OCI-LY1 (cell line): ENCODE measurements at regions not wholly inside any gene's neighbourhood (a gene's known extent, or its start where the extent isn't known, plus 50 kb on each side); places are given as distances from the start of the nearest gene placed in this dataset.
A peak's percentile ranks its signal among the peaks of the same experiment; 100 is the strongest.

Experiments used
- H2AFZ ChIP-seq: fragments of 200-600 bp; sonication (generic), shearing (Covaris generic); 2 replicates; pipeline ENCODE4 v1.6.0; 2014; ENCODE audit warnings: antibody characterized with exemption, mild to moderate bottlenecking, low read length
- H3F3A ChIP-seq: fragments of 200-600 bp; sonication (generic), shearing (Covaris generic); 2 replicates; pipeline ENCODE4 v1.6.0; 2014; ENCODE audit warnings: mild to moderate bottlenecking, antibody characterized with exemption, low read length, moderate library complexity; ENCODE audit not compliant: insufficient read depth
- H3K27ac ChIP-seq: fragments of 200-600 bp; sonication (generic); 2 replicates; pipeline ENCODE4 v1.5.1; 2014; ENCODE audit warnings: low read length, mixed run types, mild to moderate bottlenecking, low read depth; ENCODE audit not compliant: poor library complexity, severe bottlenecking
- H3K27me3 ChIP-seq: fragments of 200-600 bp; sonication (generic); 2 replicates; pipeline ENCODE4 v1.6.0; 2014; ENCODE audit warnings: antibody characterized with exemption, mild to moderate bottlenecking, low read length, moderate library complexity; ENCODE audit not compliant: insufficient read depth
- H3K36me3 ChIP-seq: fragments of 200-600 bp; sonication (generic); 2 replicates; pipeline ENCODE4 v1.6.1; 2014; ENCODE audit warnings: mild to moderate bottlenecking, antibody characterized with exemption, low read length, moderate library complexity, mixed read lengths; ENCODE audit not compliant: insufficient read depth
- H3K4me1 ChIP-seq: fragments of 200-600 bp; sonication (generic); 2 replicates; pipeline ENCODE4 v1.5.1; 2014; ENCODE audit warnings: mild to moderate bottlenecking, low read length, moderate library complexity; ENCODE audit not compliant: insufficient read depth, severe bottlenecking
- H3K4me2 ChIP-seq: fragments of 200-600 bp; sonication (generic), shearing (Covaris generic); 2 replicates; pipeline ENCODE4 v1.6.1; 2014; ENCODE audit warnings: low read length
- H3K4me3 ChIP-seq: fragments of 200-600 bp; sonication (generic); 2 replicates; pipeline ENCODE4 v1.5.1; 2014; ENCODE audit warnings: low read length, low read depth, mild to moderate bottlenecking, mixed read lengths; ENCODE audit not compliant: poor library complexity, severe bottlenecking
- H3K79me2 ChIP-seq: fragments of 200-600 bp; shearing (Covaris generic); 2 replicates; pipeline ENCODE4 v1.6.1; 2016; ENCODE audit warnings: mixed run types, low read length, mixed read lengths; ENCODE audit not compliant: insufficient read depth
- H3K9ac ChIP-seq: fragments of 200-600 bp; sonication (generic), shearing (Covaris generic); 2 replicates; pipeline ENCODE4 v1.6.1; 2014; ENCODE audit warnings: mild to moderate bottlenecking, low read length, mixed read lengths
- H3K9me2 ChIP-seq: fragments of 200-600 bp; sonication (generic), shearing (Covaris generic); 2 replicates; pipeline ENCODE4 v1.6.1; 2014; ENCODE audit warnings: low read depth, mild to moderate bottlenecking, low read length, mixed read lengths
- H3K9me3 ChIP-seq: fragments of 200-600 bp; shearing (Covaris generic); 2 replicates; pipeline ENCODE4 v1.6.1; 2014; ENCODE audit warnings: low read length, mixed read lengths
- H4K20me1 ChIP-seq: fragments of 200-600 bp; sonication (generic), shearing (Covaris generic); 2 replicates; pipeline ENCODE4 v1.6.0; 2016; ENCODE audit warnings: mild to moderate bottlenecking, low read length; ENCODE audit not compliant: insufficient read depth
- CTCF ChIP-seq: fragments of 200-600 bp; sonication (generic), shearing (Covaris generic); IDR thresholded peaks from 2 replicates; pipeline ENCODE4 v1.5.1; 2017; ENCODE audit warnings: mild to moderate bottlenecking, antibody characterized with exemption, low read length, moderate library complexity, mixed read lengths
- EZH2 ChIP-seq: fragments of 200-600 bp; sonication (generic), shearing (Covaris generic); IDR thresholded peaks from 2 replicates; pipeline ENCODE4 v1.8.0; 2017; ENCODE audit warnings: borderline replicate concordance, mixed run types, mild to moderate bottlenecking, antibody characterized with exemption, low read length, moderate library complexity, mixed read lengths

DNA sequence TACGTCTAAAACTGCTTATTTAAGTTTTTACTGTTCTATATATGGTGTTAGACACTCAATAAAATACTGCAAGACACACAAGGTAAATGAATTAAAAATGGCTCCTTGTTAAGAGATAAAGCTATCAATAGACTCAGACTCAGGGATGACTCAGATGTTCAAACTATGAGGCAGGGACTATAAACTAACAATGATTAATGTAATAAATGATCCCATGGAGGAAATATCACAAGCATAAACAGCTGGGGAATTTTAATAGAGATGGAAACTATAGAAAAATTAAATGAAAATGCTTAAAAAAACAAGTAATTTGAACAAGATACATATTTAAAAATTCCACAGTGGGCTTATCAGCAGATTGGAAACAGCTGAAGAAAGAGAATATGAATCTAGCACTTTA is 650.8 kb downstream of the DCDC2C start:
- Histone ChIP-seq H3F3A (no peaks in the 10 kb centered on the region), H2AFZ (no peak overlapping the region), H3K36me3 (no peaks in the 10 kb centered on the region), H3K4me1 (no peaks in the 10 kb centered on the region), H3K79me2 (no peaks in the 10 kb centered on the region), H3K4me3 (no peak overlapping the region), H3K9ac (no peak overlapping the region), H3K9me2 (no peaks in the 10 kb centered on the region), H4K20me1 (no peaks in the 10 kb centered on the region), H3K27me3 (no peaks in the 10 kb centered on the region), H3K9me3 (no peaks in the 10 kb centered on the region), H3K27ac (no peak overlapping the region), H3K4me2 (no peak overlapping the region)
- TF ChIP-seq EZH2 (no peak), CTCF (no peak)

- Histone ChIP-seq H3K4me3 (no peak overlapping the region), H3K27me3 (no peaks in the 10 kb centered on the region), H4K20me1 (no peaks in the 10 kb centered on the region), H3K36me3 (no peaks in the 10 kb centered on the region), H3K9me3 (no peaks in the 10 kb centered on the region), H3K4me1 (no peaks in the 10 kb centered on the region), H3K9me2 (no peaks in the 10 kb centered on the region), H3K4me2 (no peak overlapping the region), H3K27ac (no peak overlapping the region), H3K9ac (no peak overlapping the region), H2AFZ (no peak overlapping the region), H3K79me2 (no peaks in the 10 kb centered on the region), H3F3A (no peaks in the 10 kb centered on the region)
- TF ChIP-seq EZH2 (no peak), CTCF (peak; percentile 71)
These were observed 651.3 kb downstream of the DCDC2C start for GRCh38 chr2:4354678-4355077.

GRCh38 chr2:4356109-4356508 is 652.7 kb downstream of the DCDC2C start:
- H2AFZ ChIP-seq, result no peak overlapping the region
- H3F3A ChIP-seq, result no peaks in the 10 kb centered on the region
- H3K9me2 ChIP-seq, result no peaks in the 10 kb centered on the region
- no peaks in the 10 kb centered on the region for H3K9me3 ChIP-seq
- H3K79me2 ChIP-seq, result no peaks in the 10 kb centered on the region
- no peaks in the 10 kb centered on the region for H4K20me1 ChIP-seq
- no peak overlapping the region for H3K9ac ChIP-seq
- H3K4me2 ChIP-seq, result no peak overlapping the region
- no peak overlapping the region for H3K4me3 ChIP-seq
- TF ChIP-seq EZH2 (no peak), CTCF (no peak)
- no peak overlapping the region for H3K27ac ChIP-seq
- no peaks in the 10 kb centered on the region for H3K4me1 ChIP-seq
- no peaks in the 10 kb centered on the region for H3K27me3 ChIP-seq
- no peaks in the 10 kb centered on the region for H3K36me3 ChIP-seq
